Prostate gland (tissue), 2 donors: ENCODE measurements at regions not wholly inside any gene's neighbourhood (a gene's known extent, or its start where the extent isn't known, plus 50 kb on each side); places are given as distances from the start of the nearest gene placed in this dataset.

ENCODE experiments used
- POLR2A ChIP-seq: fragments of 450-650 bp; IDR thresholded peaks from one replicate; pipeline ENCODE4 v1.6.1; 2016; ENCODE audit warnings: antibody characterized with exemption, mild to moderate bottlenecking
- POLR2AphosphoS5 ChIP-seq: sonication (generic); formaldehyde crosslinking; IDR thresholded peaks from one replicate; pipeline ENCODE4 v1.6.1; 2017; ENCODE audit warnings: antibody characterized with exemption
- TF ChIP-seq, protein P1 (sequence below), 4 experiments: fragments of 200-600 bp in 2 of 4; fragments of 450-650 bp in 2 of 4; sonication (generic) in 2 of 4; IDR thresholded peaks; 1 replicate in 3 of 4; 2 replicates in 1 of 4; pipeline ENCODE4 v1.5.1; 2016 to 2019; ENCODE audit warnings: antibody characterized with exemption in 4 of 4, mild to moderate bottlenecking in 2 of 4, moderate library complexity in 2 of 4

- TF ChIP-seq, protein P1, sequence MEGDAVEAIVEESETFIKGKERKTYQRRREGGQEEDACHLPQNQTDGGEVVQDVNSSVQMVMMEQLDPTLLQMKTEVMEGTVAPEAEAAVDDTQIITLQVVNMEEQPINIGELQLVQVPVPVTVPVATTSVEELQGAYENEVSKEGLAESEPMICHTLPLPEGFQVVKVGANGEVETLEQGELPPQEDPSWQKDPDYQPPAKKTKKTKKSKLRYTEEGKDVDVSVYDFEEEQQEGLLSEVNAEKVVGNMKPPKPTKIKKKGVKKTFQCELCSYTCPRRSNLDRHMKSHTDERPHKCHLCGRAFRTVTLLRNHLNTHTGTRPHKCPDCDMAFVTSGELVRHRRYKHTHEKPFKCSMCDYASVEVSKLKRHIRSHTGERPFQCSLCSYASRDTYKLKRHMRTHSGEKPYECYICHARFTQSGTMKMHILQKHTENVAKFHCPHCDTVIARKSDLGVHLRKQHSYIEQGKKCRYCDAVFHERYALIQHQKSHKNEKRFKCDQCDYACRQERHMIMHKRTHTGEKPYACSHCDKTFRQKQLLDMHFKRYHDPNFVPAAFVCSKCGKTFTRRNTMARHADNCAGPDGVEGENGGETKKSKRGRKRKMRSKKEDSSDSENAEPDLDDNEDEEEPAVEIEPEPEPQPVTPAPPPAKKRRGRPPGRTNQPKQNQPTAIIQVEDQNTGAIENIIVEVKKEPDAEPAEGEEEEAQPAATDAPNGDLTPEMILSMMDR (IDR thresholded peaks at IDR 0.05): no peak
- TF ChIP-seq POLR2A (no peak), POLR2AphosphoS5 (no peak)
These were observed 62.7 kb upstream of the MRI1 start for GRCh38 chr19:13701624-13702023.
